SK-N-SH treated with all-trans-retinoic acid at 6 μM for 48 hours (cell line): ENCODE measurements at regions not wholly inside any gene's neighbourhood (a gene's known extent, or its start where the extent isn't known, plus 50 kb on each side); places are given as distances from the start of the nearest gene placed in this dataset.
"Not testable (repeated sequence)": the region's sequence is repeated elsewhere in the genome, so short reads cannot be mapped to it uniquely, and the experiment has no call there.

Experiments
- ATAC-seq: fragments of 200-7000 bp; cut with Tn5 transposase; 3 replicates; pipeline ENCODE4 v1.9.1; 2020; ENCODE audit warnings: mild to moderate bottlenecking, moderate library complexity
- ARNTL ChIP-seq: fragments of 450-650 bp; formaldehyde crosslinking; IDR thresholded peaks from 2 replicates; pipeline ENCODE4 v1.5.0; 2020; ENCODE audit warnings: low read depth, mild to moderate bottlenecking, moderate library complexity, borderline replicate concordance
- BACH2 ChIP-seq: fragments of 250-450 bp; sonication (Bioruptor Pico); IDR thresholded peaks from 2 replicates; pipeline ENCODE4 v1.9.0; 2021; ENCODE audit warnings: mild to moderate bottlenecking, borderline replicate concordance
- CREB5 ChIP-seq: fragments of 250-450 bp; sonication (Bioruptor Pico); IDR thresholded peaks from 2 replicates; pipeline ENCODE4 v1.5.1; 2020; ENCODE audit warnings: low read depth, mild to moderate bottlenecking, moderate library complexity
- CSDC2 ChIP-seq: fragments of 250-450 bp; sonication (Bioruptor Pico); IDR thresholded peaks from 2 replicates; pipeline ENCODE4 v1.5.0; 2020; ENCODE audit warnings: mild to moderate bottlenecking, moderate library complexity
- CSRNP3 ChIP-seq: fragments of 250-450 bp; sonication (Bioruptor Pico); IDR thresholded peaks from 2 replicates; pipeline ENCODE4 v1.5.1; 2021; ENCODE audit warnings: mild to moderate bottlenecking, moderate library complexity
- ESRRG ChIP-seq: fragments of 250-450 bp; sonication (Bioruptor Pico); IDR thresholded peaks from 2 replicates; pipeline ENCODE4 v1.6.1; 2021; ENCODE audit warnings: mild to moderate bottlenecking
- ISL1 ChIP-seq: fragments of 250-450 bp; sonication (Bioruptor Pico); IDR thresholded peaks from 2 replicates; pipeline ENCODE4 v2.1.2; 2022; ENCODE audit warnings: mild to moderate bottlenecking, moderate library complexity
- OSR1 ChIP-seq: fragments of 250-450 bp; sonication (Bioruptor Pico); IDR thresholded peaks from 2 replicates; pipeline ENCODE4 v1.8.0; 2022; ENCODE audit warnings: moderate library complexity, mild to moderate bottlenecking, inconsistent platforms
- POU6F1 ChIP-seq: fragments of 250-450 bp; sonication (Bioruptor Pico); IDR thresholded peaks from 2 replicates; pipeline ENCODE4 v1.8.0; 2021; ENCODE audit warnings: low read depth, mild to moderate bottlenecking, moderate library complexity, borderline replicate concordance
- PPARA ChIP-seq: fragments of 250-450 bp; sonication (Bioruptor Pico); IDR thresholded peaks from 2 replicates; pipeline ENCODE4 v1.5.0; 2020; ENCODE audit warnings: mild to moderate bottlenecking, borderline replicate concordance
- RARB ChIP-seq: fragments of 250-450 bp; sonication (Bioruptor Pico); IDR thresholded peaks from 2 replicates; pipeline ENCODE4 v1.8.0; 2021; ENCODE audit warnings: mild to moderate bottlenecking, moderate library complexity
- SNAI2 ChIP-seq: fragments of 250-450 bp; sonication (Bioruptor Pico); IDR thresholded peaks from 2 replicates; pipeline ENCODE4 v1.5.0; 2020; ENCODE audit warnings: mild to moderate bottlenecking, moderate library complexity
- TCF4 ChIP-seq: fragments of 250-450 bp; sonication (Bioruptor Pico); IDR thresholded peaks from 2 replicates; pipeline ENCODE4 v1.8.0; 2021; ENCODE audit warnings: mild to moderate bottlenecking, moderate library complexity, borderline replicate concordance
- TOX ChIP-seq: fragments of 250-450 bp; sonication (Bioruptor Pico); IDR thresholded peaks from 2 replicates; pipeline ENCODE4 v1.8.0; 2021; ENCODE audit warnings: mild to moderate bottlenecking, moderate library complexity, borderline replicate concordance
- TSHZ2 ChIP-seq: fragments of 250-450 bp; sonication (Bioruptor Pico); IDR thresholded peaks from 2 replicates; pipeline ENCODE4 v1.5.0; 2020; ENCODE audit warnings: mild to moderate bottlenecking, moderate library complexity
- ZC3H10 ChIP-seq: fragments of 250-450 bp; sonication (Bioruptor Pico); IDR thresholded peaks from 2 replicates; pipeline ENCODE4 v1.5.1; 2021; ENCODE audit warnings: mild to moderate bottlenecking, moderate library complexity
- ZFP3 ChIP-seq: fragments of 250-450 bp; sonication (Bioruptor Pico); IDR thresholded peaks from 2 replicates; pipeline ENCODE4 v1.5.0; 2020; ENCODE audit warnings: mild to moderate bottlenecking, moderate library complexity
- ZFP30 ChIP-seq: fragments of 450-650 bp; formaldehyde crosslinking; IDR thresholded peaks from 2 replicates; pipeline ENCODE4 v1.5.0; 2022; ENCODE audit warnings: mild to moderate bottlenecking, moderate library complexity
- ZNF565 ChIP-seq: fragments of 450-650 bp; formaldehyde crosslinking; conservative IDR thresholded peaks from 2 replicates; pipeline ENCODE4 v1.5.0; 2020; ENCODE audit warnings: low read depth, mild to moderate bottlenecking, moderate library complexity
- ZNF70 ChIP-seq: fragments of 450-650 bp; formaldehyde crosslinking; IDR thresholded peaks from 2 replicates; pipeline ENCODE4 v1.5.0; 2020; ENCODE audit warnings: mild to moderate bottlenecking, moderate library complexity
- ZNF8 ChIP-seq: fragments of 450-650 bp; formaldehyde crosslinking; IDR thresholded peaks from 2 replicates; pipeline ENCODE4 v1.5.0; 2020; ENCODE audit warnings: mild to moderate bottlenecking, moderate library complexity

GRCh38 chr2:166775176-166775575 is 113.1 kb upstream of the XIRP2 start (continued):
- TF ChIP-seq CSDC2 (CRISPR knock-in tag), result no peak
- no peak for TF ChIP-seq ISL1 (CRISPR knock-in tag)
- TF ChIP-seq ZNF8 (CRISPR knock-in tag), result no peak
- TF ChIP-seq ARNTL (CRISPR knock-in tag), result no peak
- no peak for TF ChIP-seq CREB5 (CRISPR knock-in tag)
- no peak for TF ChIP-seq ZNF70 (CRISPR knock-in tag)
- TF ChIP-seq BACH2 (CRISPR knock-in tag), result no peak

GRCh38 chr2:166773308-166773949 is 114.9 kb upstream of the XIRP2 start:
- TF ChIP-seq ISL1 (CRISPR knock-in tag) (no peak), TCF4 (no peak), ZFP30 (CRISPR knock-in tag) (no peak), TOX (no peak), POU6F1 (CRISPR knock-in tag) (no peak), ARNTL (CRISPR knock-in tag) (no peak), CSDC2 (CRISPR knock-in tag) (no peak), ZNF70 (CRISPR knock-in tag) (no peak), ZNF8 (CRISPR knock-in tag) (no peak), OSR1 (CRISPR knock-in tag) (no peak), CSRNP3 (CRISPR knock-in tag) (no peak), TSHZ2 (CRISPR knock-in tag) (no peak), BACH2 (CRISPR knock-in tag) (no peak), RARB (CRISPR knock-in tag) (no peak), ESRRG (no peak), ZC3H10 (CRISPR knock-in tag) (no peak), SNAI2 (no peak), PPARA (no peak)
- TF ChIP-seq, all 23 proteins: peak for 0
- ATAC-seq, result no peak

GRCh38 chr2:166768393-166769123 is 119.7 kb upstream of the XIRP2 start:
- no peak for ATAC-seq
- TF ChIP-seq CSRNP3 (CRISPR knock-in tag), result no peak
- no peak for TF ChIP-seq OSR1 (CRISPR knock-in tag)
- TF ChIP-seq BACH2 (CRISPR knock-in tag), result no peak
- TF ChIP-seq RARB (CRISPR knock-in tag), result no peak
- TF ChIP-seq ISL1 (CRISPR knock-in tag), result no peak
- TF ChIP-seq PPARA, result no peak
- TF ChIP-seq ZC3H10 (CRISPR knock-in tag), result no peak
- TF ChIP-seq SNAI2, result no peak
- no peak for TF ChIP-seq ZNF565 (CRISPR knock-in tag)
- TF ChIP-seq TOX, result no peak
- no peak for TF ChIP-seq TCF4
- TF ChIP-seq ZFP30 (CRISPR knock-in tag), result no peak
- no peak for TF ChIP-seq ZFP3

- ATAC-seq, result not testable (repeated sequence)
These were observed 121.4 kb upstream of the XIRP2 start for GRCh38 chr2:166766769-166767322.
